ENCODE measurements at regions not wholly inside any gene's neighbourhood (a gene's known extent, or its start where the extent isn't known, plus 50 kb on each side); places are given as distances from the start of the nearest gene placed in this dataset.

- TF ChIP-seq CTCF (IDR thresholded peaks at IDR 0.05) = no peak
- H3K27ac ChIP-seq = no peak overlapping the region
- DNase-seq (ENCODE audit: low spot score) = no peak
Measured at GRCh38 chr19:34580408-34580807, 96.6 kb downstream of the SCGB2B2 start.

GRCh38 chr19:34580055-34580336, 97.0 kb downstream of the SCGB2B2 start:
- H3K4me3 ChIP-seq = no peak overlapping the region
- H3K27ac ChIP-seq = no peak overlapping the region
- no peak for DNase-seq (ENCODE audit: low spot score)
- TF ChIP-seq CTCF (IDR thresholded peaks at IDR 0.05) = no peak

More at GRCh38 chr19:34580408-34580807, 96.6 kb downstream of the SCGB2B2 start:
- no peak overlapping the region for H3K4me3 ChIP-seq

- no peak for DNase-seq (ENCODE audit: low spot score)
- Histone ChIP-seq H3K4me3 (no peak overlapping the region), H3K27ac (no peak overlapping the region)
- TF ChIP-seq CTCF (IDR thresholded peaks at IDR 0.05) = no peak
Measured at GRCh38 chr19:34579281-34580054, 97.5 kb downstream of the SCGB2B2 start.

- no peak for TF ChIP-seq CTCF (IDR thresholded peaks at IDR 0.05)
- Histone ChIP-seq H3K27ac (no peak overlapping the region), H3K4me3 (no peak overlapping the region)
- DNase-seq (ENCODE audit: low spot score) = no peak
Measured at GRCh38 chr19:34578751-34579150, 97.2 kb downstream of the WTIP start.

GRCh38 chr19:34578173-34578572, 96.6 kb downstream of the WTIP start:
- no peak for TF ChIP-seq CTCF (IDR thresholded peaks at IDR 0.05)
- no peak overlapping the region for H3K4me3 ChIP-seq
- DNase-seq (ENCODE audit: low spot score) = no peak
- H3K27ac ChIP-seq = no peak overlapping the region

GRCh38 chr19:34577531-34578101, 96.1 kb downstream of the WTIP start:
- peak; percentile 53 for DNase-seq (ENCODE audit: low spot score)
- Histone ChIP-seq H3K4me3 (no peak overlapping the region), H3K27ac (no peak overlapping the region)
- TF ChIP-seq CTCF (IDR thresholded peaks at IDR 0.05) = no peak

- no peak for TF ChIP-seq CTCF (IDR thresholded peaks at IDR 0.05)
- peak; percentile 46 for DNase-seq (ENCODE audit: low spot score)
- Histone ChIP-seq H3K4me3 (no peak overlapping the region), H3K27ac (no peak overlapping the region)
Measured at GRCh38 chr19:34577056-34577455, 95.5 kb downstream of the WTIP start.

Data from coronary artery (tissue), 2 donors.